ENCODE measurements at regions not wholly inside any gene's neighbourhood (a gene's known extent, or its start where the extent isn't known, plus 50 kb on each side); places are given as distances from the start of the nearest gene placed in this dataset.

DNA sequence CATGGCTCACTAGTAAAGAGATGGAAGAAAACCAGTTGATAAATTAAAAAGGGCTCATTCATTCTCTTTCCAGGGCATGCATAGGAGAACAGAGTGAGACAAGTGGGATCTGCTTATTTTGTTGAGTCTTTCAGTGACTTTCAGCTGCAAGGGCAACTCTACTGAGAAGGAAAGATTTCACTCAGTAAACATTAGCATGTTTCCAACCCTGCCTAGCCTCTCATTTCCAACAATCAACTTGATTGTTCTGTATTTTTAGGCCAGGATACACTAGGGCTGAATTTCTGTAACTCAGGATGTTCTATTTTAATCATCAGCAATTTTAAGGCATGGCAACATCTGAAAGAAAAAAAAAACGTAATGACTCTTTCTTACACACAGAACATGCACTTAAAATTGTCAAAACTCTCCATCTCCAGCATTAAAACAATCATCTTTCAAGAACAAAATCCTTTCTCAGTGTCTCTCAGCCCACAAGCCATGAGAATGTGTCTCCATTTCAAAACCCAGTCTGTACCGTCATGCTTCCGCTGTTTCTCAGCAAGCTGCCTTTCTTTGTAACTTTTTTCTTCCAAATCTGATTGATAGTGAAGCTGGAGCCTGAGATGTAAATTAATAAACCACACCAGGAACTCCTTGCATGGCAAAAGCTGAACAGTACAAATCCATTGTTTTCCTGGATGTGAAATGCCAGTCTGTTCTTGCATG, 147.2 kb upstream of the KLF14 start:
- no peak for DNase-seq

DNA sequence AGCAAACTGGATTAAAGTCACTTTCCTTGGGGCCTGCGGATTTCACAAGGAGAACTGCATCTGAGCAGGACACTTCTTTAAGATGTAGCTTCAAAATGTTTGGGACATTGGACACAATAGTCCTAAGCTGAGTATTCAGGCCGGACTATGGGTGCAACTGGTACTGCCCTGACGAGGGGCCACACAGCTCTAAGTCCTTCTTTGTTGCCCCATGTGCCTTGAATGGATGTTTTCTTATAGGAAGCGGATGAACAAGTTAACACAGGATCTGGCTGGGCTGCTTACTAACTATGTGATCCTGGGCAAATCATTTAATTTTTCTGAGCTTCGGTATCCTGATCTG, 147.8 kb upstream of the KLF14 start:
- no peak for DNase-seq

DNA sequence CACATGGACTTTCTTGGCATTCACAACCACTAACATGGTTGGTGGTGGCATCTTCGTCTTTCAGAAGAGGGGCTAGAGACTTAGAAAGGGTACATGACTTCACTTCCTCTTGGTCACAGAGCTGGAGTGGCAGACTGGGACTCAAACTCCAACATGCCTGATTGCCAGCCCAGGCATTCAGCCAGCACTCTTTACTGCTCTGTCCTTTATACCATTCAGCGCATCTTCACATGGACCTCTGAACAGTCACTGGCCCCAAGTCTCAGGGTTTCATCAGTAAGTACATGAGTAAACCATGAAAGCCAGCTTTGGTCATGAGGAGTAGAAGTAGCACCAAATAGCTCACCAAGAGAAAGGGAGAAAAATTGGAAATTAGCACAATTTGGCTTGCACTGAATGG, 148.4 kb upstream of the KLF14 start:
- no peak for DNase-seq

DNA sequence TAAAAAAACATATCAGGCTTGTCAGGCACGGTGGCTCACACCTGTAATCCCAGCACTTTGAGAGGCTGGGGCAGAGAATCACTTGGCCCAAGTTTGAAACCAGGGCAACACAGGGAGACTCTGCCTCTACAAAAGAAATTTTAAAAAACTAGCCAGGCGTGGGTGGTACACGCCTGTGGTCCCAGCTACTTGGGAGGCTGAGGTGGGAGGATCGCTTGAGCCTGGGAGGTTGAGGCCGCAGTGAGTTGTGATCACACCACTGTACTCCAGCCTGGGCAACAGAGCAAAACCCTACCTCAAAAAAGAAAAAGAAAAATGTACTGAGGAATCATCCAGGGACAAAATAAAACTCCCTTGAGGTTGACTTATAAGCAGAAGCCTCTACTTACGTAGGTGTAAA, 149.9 kb upstream of the KLF14 start:
- DNase-seq = no peak

DNA sequence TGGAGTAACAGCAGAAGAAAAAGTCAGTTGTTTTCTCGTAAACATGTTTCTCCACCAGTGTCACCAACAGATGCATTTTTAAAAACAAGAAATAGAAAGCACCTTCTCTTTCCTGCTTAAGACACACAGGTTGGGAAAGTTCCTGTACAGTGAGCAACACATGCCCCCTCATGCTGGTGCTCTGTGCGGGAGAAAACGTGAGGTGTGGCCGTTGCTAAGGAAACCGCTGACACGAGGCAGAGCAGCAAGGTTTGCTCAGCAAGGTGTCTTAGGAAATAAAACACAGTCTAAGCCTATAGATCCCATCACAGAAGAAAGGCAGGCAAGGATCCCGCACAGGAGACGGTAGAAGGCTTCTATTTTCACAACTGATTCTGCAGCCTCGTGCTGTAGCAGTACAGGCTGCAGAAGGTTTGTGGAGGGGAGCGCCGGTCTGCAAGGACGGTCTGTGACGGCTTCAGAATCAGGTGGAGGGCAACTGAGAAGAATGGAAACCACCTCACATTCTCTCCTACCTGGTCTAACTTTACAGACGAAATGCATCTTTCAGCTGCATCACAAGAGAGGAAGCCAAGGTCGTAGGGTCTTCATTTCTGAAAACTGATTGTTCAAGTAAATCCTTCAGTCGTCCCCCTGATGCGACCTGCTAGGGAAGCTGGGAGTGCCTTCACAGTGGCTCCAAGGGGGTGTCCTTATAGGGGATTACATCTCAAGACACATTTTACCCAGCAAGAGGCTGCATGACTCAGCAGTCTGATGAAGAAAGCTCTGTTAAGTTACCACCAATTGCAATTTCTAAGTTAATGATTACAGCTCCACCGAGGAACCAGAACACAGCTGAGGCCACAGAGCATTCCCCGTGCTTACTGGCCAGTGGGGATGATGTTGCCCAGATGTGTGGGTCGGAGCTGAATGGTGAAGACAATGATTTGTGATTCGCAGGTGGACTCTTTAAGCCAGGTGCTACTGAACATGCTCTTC, 150.7 kb upstream of the KLF14 start:
- peak; percentile 33 for DNase-seq

DNA sequence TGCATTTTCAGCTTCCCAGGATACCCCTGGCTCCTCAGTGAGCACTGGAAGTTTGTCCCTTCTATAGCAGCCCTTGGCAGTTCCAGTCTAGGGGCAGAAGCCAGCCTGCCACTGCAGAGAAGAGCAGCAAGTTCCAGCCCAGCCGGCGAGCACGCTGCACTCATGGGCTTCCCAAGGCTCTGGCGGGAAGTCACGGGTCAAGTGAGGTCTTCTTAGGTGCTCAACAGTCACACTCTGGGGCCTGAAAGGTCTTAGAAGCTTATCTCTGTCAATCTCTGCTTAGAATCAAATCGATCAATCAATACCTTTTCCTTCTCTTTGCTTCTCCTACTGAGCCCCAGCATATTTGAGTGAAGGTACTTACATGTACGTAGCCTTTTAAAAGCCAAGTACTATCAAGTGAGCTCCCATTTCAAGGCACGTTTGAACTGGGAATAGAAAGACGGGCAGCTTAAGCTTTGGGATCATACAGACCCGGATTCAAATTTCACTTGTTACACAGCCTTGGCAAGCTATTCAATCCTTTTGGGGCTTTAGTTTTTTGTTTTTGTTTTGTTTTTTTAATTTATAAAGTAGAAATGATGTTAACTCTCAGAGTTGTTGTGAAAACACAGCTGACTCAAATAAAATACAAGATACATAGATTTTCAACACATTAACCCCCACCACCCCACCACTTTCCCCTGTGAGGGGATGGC, 152.6 kb upstream of the KLF14 start:
- DNase-seq = no peak

DNA sequence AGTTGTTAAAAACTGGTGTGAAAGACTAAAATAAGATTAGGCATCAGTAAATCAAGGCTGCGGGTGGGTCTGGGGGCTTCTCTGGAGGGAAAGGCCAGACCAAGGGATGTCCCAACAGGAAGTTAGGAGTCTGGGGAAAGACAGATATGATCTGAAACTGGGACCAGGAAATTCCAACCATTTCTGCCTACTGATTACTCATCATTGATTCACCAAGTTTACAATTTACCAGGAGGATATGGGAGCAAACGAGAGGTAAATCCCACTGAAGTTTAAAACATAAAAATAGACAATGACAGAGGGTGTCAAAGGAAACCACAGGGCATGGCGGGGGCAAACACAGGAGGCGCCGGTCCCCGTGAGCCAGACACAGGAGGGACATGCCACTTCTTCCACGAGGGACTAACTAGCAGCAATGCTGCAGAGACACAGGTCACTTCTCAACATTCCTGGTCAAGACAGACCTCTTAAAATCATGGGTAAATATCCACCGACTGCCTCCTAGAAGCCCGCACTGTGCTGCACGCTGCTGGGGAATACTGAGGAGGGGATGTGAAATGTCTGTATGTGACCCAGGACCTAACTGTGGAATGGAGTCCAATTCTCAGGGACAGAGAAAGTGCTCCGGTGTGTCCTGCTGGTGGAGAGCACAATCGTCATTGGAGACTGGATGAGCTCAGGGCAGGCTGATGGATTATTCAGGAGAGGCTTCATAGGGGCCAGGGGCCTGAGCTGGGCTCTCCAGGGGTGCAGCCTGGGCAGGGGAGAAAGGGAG, 153.4 kb upstream of the KLF14 start:
- DNase-seq = no peak

DNA sequence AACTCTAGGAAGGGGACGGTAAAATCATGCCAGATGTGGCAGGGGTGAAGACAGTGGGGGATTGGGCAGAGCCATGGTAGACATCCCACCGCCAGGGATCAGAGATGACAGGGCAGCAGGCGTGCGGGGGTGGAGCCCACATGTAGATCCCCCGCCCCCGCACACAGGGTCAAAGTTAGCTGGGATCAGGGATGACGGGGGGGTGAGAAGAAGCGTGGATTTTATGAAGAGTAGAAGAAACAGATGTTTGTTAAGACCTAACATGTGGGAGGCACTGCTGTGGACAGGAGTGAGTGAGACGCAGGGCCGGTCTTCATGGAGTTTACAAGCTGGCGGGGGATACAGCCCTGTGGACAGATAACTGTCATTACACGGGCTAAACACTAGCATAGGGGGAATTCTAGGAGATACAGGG, 154.0 kb upstream of the KLF14 start:
- DNase-seq = no peak

DNA sequence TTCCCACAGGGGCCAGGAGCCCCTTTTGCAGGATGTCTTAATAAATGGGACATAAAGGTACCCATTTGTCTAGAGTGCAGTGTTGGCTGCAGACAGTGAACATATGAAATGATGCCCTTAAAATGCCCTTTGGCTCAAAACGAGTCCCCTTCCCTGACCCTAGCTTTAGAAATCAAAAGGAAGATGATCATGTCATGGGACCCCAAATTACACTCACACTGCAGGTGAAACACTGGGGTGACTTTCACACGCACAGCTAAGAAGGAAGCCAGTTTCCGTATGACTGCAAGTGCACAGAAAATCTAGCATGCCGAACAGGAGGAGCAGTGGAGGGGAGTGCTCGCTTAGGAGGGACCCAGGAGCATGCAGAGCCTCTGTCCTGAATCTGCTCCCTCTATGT, 154.5 kb upstream of the KLF14 start:
- no peak for DNase-seq

DNA sequence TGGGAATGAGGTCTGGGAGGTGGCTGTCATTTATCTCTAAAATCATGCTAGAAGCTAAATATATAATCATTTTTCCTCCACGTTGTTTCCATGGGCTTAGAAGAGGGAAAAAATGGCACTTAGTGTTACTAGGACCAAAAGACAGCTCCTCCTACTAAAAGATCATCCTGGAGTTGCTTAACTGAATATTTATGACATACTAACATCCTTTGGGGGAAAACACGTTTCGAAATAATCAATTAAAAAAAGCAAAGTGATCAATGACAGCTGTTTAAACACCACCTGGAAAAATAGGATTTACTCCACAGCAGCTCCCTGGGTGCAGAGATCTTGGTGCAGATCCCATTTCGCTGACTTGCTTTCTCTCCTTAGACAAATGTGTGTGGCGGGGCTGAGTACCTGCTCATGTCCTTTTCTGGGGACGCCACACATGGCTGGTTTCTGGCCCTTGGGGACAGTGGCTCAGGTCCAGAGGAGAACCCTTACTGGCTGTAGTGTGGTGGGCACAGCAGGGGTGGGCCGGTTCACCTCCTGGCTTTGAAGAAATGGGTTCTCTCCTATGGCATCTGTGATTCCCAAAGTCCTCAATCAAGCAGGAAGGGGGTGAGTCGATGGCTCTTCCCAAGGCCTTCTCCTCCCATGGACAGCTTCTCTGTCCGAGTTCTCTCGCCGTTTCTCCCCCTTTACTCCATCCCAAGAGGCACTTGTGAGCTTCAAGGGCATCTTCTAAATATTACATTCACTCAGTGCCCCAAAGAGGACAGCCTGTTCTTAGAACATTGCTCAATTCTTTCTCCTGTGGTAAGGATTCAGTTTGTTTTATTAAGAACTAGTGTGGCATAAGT, 156.4 kb upstream of the KLF14 start:
- no peak for DNase-seq

DNA sequence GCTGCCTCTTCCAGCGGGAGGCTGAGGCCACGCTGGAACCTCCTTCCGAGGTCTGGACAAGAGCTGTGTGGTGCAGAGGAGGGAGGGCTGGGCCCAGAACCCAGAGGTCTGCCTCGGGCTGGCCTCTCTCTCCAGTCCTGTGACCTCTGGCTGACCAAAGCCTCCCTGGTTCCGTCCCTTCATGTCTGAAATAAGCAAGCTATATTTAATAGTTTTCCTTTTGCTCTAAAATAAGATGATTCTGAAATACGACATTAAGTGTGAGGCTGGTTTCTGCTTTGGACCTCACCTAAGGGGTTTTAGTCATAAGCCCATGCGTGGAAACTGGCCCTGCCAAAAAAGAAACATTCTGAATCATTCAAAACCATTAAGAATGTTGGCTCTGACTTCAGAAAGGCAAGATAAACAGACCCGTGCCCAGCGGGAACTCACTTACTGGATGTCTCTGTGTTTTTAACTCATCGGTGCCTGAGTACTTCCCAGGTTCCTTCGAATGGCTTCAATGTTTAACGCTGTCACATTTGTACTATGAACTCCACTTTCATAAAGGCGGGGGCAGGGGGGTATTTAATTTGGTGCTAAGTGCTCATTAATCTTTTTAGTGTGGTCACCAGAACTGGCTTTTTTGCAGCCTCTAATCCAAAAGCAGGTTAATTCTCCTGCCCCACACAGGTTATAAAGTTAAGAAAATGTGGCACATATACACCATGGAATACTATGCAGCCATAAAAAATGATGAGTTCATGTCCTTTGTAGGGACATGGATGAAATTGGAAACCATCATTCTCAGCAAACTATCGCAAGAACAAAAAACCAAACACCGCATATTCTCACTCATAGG, 157.5 kb upstream of the KLF14 start:
- DNase-seq = no peak

DNA sequence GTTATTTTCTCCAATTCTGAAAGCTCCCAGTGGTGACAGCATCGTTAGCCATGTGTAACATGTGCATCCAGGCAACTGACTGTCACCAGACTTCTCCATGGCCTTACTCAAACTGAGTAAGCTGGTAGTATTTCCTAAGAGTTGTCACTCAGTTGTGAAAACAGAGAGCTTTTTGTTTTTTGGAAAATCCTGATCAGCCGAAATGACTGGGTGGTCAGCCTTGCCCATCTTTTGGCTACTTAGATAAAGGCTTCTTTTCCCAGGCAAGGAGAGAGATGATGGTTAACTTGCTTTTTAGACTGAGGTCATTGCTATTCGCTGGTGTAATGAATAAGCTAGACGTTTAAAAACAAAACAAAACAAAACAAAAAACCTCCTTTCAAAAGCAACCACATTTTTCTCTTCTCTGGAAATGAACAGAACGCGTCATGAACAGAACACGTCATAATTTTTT, 159.5 kb upstream of the KLF14 start:
- no peak for DNase-seq

DNA sequence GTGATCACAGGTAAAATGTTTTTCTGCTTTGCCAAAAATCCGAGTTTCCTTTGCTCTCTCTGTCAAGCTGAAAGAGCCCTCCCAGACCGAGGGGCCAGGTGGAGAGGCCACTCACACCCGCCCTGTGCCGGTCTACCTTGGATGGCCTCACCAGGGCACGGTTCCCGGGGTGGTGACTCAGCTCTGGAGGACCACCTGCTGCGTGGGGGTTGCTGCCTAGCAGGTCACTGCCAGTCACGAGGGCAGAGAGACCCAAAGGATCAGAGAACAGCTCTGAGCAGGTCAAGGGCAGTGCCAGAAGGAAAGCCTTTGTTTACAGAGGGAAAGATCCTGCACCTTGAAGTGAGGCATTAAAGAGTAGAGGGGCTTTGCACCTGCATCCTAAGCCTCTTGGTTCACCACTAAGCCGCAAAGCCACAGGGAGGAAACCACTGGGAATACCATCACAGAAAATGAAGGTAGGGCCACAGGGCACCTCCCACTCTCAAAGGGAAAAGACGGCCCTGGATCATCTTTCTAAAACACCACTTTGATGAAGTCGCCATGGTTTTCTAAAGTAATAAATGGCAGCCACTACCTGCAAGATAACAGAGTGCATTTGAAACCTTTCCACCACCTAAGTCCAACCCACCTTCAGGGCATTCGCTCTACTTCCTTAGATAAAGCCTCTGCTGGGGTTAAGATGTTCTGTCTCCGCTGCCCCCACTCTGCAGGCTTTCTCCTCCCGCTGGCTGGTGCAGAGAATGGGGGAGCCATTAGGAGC, 160.3 kb upstream of the KLF14 start:
- no peak for DNase-seq

DNA sequence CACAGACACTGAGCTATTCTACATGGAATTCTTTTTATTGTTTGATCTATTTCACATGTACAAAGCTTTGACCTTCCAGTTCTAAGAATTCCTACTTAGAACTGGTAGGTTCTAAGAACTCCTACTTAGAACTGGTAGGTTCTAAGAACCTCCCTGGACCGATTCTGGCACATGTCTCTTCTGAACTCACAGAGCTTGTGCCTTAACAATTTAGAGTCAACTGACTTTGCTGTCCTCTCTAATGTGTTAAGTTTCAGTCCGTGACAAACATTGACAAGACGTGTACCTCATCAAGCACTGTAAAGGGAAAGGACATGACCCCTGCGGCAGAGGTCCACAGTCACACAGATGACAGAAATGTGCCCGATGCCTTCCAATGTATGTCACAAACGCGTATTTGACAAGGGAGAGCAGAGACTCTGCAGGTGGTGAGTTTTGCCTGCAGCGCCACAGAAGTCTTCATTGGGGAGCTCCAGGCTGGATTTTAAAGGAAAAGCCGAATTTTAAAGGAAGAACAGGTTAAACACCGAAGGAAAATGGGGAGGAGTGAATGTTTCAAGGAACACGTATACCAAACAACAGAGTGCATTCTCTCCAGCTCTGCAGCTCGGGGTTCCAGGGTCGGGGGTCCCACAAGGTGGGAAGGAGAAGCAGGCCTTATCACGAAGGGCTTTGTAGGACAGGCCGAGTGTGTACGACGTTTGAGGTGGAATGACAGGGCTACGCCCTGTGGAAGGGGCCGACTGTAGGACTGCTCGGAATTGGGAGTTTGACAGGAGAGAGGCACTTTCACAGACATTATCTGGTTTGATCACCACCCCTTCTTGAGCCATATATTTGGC, 161.1 kb upstream of the KLF14 start:
- no peak for DNase-seq

DNA sequence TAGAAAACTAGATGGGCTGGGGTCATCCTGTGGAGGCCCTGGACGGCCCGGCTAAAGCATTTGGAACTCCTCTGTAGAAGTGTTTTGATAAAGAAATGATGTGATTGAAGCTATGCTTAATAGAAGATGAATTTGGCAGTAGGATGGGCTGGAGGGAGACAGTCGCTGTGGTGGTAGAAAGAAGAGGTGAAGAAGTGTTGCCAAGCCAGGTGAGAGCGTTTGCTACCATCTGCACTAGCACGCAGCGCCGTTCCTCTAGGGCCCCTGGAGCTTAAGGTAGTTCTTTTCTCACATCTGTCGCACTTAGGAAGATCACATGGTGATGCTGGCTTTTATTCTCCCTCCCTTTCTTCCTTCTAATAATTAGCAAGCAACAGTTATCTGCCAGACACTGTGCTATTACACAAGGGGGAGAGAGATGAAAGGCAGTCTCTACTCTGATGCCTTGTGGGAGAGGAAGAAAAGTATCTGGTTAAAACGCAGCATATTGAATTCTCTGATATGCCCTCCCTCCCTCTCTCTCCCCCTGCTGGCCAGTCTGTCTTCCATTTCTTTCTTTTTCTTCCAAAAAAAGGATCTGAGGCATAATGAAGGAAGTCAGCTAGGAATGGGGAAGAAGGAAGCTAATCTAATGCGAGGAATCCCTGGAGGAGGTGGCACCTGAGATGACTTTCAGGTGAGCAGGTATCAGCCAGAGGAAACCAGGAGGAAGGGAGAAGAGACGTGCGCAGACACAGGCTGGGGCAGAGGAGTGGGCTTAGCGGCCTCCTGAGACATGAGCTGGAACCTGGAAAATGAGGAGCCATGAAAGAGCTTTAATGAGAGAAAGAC, 162.3 kb upstream of the KLF14 start:
- DNase-seq = peak; percentile 94

DNA sequence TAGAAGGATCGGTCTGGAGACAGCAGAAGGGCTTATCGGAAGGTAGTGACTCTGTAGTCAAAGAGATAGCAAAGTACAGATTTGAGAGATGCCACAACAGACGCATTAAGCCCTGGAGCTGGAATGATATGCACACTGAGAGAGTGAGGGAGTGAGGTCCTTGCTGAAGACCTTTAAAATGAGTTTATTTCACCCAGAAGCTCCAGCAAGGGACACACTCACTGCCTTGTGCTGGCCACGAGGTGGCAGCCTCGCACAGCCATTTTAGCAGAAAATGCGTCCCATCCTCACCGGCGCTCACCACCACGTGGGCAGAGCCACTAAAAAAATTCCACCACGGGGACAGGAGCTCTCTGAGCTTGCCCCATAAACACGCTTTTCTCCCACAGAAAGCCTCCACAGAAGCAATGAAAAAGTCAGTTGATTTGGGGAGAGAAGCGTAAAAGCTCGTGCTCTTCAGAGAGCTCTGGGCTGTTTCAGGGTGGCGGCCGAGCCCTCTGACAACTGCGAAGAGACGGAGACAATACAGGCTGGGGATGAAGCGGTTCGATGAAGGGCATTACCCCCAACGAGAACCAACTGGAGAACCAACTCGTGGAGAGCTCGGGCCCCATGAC, 163.0 kb upstream of the KLF14 start:
- peak; percentile 59 for DNase-seq

DNA sequence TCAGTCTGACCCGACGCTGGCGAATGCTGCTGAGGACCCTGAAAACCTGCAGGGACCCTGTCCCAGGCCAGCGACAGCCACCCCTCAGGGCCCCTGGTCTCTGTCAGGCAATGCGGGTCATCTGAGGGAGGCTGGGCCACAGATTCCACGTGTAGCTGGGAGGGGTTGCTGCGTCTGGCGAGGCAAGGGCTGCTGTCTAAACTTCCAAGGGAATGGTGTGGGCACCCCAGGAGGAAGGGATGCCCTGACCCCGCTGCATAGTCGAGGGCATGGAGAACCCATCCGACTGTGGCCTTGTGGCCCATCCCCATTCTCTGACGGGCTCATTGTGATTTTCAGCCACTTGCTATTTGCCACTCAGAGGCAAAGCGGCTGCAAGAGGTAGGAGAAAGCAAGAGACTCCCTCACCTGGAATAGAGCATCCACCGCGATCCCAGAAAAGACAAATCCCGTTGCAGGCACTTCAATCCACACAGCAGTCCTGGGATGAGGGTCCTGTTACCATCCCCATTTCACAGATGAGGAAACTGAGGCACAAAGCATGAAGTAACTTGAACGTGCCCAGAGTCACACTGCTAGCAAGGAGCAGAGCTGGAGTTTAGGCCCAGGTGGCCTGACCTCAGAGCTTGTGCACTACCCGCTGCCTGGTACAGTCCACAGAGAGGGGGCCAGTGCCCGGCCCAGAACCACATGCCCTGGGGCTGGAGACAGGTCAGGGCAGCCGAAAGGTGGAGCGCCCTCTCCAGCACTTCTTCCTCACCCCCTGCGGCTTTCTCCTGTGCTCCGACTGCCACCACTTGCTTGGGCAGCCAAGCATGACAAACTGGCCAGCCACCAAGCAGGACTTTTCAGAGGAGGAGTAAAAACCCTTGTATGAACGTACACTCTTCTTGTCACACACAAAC, 163.8 kb upstream of the KLF14 start:
- no peak for DNase-seq
